Mesothelial cell of epicardium (in vitro differentiated cells): ENCODE measurements at regions not wholly inside any gene's neighbourhood (a gene's known extent, or its start where the extent isn't known, plus 50 kb on each side); places are given as distances from the start of the nearest gene placed in this dataset.

Experiments
- DNase-seq, 2 experiments: peaks; one replicate each; pipeline ENCODE4 v3.0.0; 2021; ENCODE audit warnings: low spot score in 2 of 2; ENCODE audit not compliant: unreplicated experiment in 2 of 2
- H3K27ac Mint-ChIP-seq: 2 replicates; pipeline ENCODE4 v1.8.0; 2021; ENCODE audit warnings: mixed read lengths
- H3K27me3 Mint-ChIP-seq: 2 replicates; pipeline ENCODE4 v1.8.0; 2021; ENCODE audit warnings: low read depth, mixed read lengths
- H3K36me3 Mint-ChIP-seq: 2 replicates; pipeline ENCODE4 v1.8.0; 2021; ENCODE audit warnings: mixed read lengths
- H3K4me1 Mint-ChIP-seq: 2 replicates; pipeline ENCODE4 v1.8.0; 2021; ENCODE audit warnings: mixed read lengths
- H3K4me3 Mint-ChIP-seq: 2 replicates; pipeline ENCODE4 v1.8.0; 2021; ENCODE audit warnings: mild to moderate bottlenecking, moderate library complexity, mixed read lengths
- H3K9me3 Mint-ChIP-seq: 2 replicates; pipeline ENCODE4 v1.8.0; 2021; ENCODE audit warnings: mixed read lengths
- TF ChIP-seq, protein P1 (sequence below): fragments of 200-600 bp; sonication (generic); IDR thresholded peaks from one replicate; pipeline ENCODE4 v1.5.0; 2021; ENCODE audit warnings: antibody characterized with exemption; ENCODE audit not compliant: unreplicated experiment

DNA sequence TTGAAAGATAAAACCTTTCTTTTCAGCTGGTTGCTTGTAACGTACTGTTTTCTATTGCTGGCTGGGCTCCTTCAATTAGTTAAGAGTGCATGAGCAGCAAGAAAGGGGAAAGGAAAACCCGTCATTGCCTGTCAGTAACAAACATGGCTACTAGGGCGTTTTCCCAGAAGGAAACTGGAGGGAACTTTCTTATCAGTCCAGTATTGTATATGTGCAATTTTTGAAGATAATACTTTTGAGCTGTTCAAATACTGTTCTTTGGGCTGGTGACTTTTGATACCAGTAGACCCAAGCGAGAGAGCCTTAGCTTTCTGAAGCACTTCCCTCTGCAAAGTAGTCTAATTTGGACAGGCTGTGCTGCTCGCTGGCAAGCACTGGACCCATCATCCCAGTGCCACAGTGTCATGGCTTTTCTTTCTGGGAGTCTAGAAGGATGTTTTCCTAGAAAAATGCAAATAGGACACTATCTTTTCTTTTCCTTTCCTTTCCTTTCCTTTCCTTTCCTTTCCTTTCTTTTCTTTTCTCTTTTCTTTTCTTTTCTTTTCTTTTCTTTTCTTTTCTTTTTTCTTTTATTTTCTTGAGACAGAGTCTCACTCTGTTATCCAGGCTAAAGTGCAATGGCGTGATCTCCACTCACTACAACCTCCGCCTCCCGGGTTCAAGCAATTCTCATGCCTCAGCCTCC, 149.9 kb upstream of the SMIM23 start:
- peaks cover 6% of the 10 kb centered on the region for H3K4me1 Mint-ChIP-seq
- peaks cover 11% of the 10 kb centered on the region for H3K27me3 Mint-ChIP-seq
- no peak overlapping the region for H3K27ac Mint-ChIP-seq
- H3K4me3 Mint-ChIP-seq, result no peak overlapping the region
- H3K9me3 Mint-ChIP-seq, result no peaks in the 10 kb centered on the region
- DNase-seq, result no peak
- H3K36me3 Mint-ChIP-seq, result no peaks in the 10 kb centered on the region
- TF ChIP-seq, protein P1, sequence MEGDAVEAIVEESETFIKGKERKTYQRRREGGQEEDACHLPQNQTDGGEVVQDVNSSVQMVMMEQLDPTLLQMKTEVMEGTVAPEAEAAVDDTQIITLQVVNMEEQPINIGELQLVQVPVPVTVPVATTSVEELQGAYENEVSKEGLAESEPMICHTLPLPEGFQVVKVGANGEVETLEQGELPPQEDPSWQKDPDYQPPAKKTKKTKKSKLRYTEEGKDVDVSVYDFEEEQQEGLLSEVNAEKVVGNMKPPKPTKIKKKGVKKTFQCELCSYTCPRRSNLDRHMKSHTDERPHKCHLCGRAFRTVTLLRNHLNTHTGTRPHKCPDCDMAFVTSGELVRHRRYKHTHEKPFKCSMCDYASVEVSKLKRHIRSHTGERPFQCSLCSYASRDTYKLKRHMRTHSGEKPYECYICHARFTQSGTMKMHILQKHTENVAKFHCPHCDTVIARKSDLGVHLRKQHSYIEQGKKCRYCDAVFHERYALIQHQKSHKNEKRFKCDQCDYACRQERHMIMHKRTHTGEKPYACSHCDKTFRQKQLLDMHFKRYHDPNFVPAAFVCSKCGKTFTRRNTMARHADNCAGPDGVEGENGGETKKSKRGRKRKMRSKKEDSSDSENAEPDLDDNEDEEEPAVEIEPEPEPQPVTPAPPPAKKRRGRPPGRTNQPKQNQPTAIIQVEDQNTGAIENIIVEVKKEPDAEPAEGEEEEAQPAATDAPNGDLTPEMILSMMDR, result no peak

DNA sequence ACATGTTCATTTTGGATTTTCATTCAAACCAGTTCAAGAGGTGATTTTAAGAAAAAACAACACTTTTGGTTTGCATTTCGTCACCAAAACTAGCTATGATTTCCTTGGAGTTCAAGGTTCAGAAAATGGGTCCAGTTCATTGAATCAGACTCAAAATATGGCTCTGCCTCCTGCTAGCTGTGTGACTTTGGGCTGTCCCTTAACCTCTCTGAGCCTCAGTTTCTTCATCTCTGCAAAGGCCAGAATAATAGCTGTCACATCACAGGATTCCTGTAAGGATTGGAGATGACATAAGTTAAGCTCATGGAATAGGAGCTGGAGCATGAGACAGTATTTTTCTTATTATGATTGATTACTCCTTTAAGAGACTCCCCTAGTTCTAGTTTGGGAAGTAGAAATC, 147.8 kb upstream of the SMIM23 start:
- Mint-ChIP-seq H3K4me1 (peaks cover 10% of the 10 kb centered on the region), H3K4me3 (no peak overlapping the region), H3K27ac (no peak overlapping the region), H3K36me3 (no peaks in the 10 kb centered on the region), H3K27me3 (no peaks in the 10 kb centered on the region), H3K9me3 (no peaks in the 10 kb centered on the region)
- TF ChIP-seq, protein P1, result no peak
- no peak for DNase-seq

DNA sequence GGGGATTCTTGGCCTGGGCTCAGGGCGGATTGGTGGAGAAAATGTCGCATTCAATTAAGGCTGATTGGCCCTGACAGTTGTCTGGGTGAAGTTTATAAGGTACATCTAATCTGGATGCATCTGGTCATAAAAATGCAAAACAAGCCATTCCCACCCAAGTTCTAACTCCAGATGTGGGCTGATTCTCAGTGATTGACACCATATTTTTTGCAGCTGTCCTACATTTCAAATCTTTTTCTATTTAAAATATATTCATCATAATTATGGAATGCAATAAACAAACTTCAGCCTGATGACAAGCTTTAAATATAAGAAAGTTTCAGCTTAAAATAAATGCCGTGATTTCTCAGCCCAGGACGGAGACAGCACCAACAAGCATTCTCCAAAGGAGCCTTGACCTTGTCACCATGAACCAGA, 146.4 kb upstream of the SMIM23 start:
- TF ChIP-seq, protein P1, result no peak
- no peak overlapping the region for H3K27ac Mint-ChIP-seq
- no peaks in the 10 kb centered on the region for H3K36me3 Mint-ChIP-seq
- H3K9me3 Mint-ChIP-seq, result no peaks in the 10 kb centered on the region
- H3K27me3 Mint-ChIP-seq, result no peaks in the 10 kb centered on the region
- DNase-seq, result no peak
- H3K4me1 Mint-ChIP-seq, result peaks cover 18% of the 10 kb centered on the region
- no peak overlapping the region for H3K4me3 Mint-ChIP-seq

DNA sequence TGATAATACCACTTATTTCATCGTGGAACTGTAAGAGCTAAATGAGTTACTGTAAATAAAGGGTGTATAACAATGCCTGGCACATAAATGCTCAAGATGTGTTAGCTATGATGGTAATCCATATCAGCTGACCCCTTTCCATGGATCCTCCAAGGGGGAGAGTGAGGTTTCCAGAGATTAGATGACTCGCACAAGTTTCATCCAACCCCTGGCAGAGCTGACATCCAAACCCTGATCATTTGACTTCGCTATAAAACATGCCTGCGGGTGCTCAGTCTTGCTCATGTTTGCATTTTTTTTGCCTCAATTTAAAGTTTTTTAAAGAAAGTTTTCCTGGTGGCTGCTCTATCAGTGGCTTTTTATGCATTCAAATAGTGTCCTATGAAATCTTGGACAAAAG, 145.7 kb upstream of the SMIM23 start:
- Mint-ChIP-seq H3K4me1 (peaks cover 19% of the 10 kb centered on the region), H3K4me3 (no peak overlapping the region), H3K9me3 (no peaks in the 10 kb centered on the region), H3K36me3 (no peaks in the 10 kb centered on the region), H3K27ac (no peak overlapping the region), H3K27me3 (no peaks in the 10 kb centered on the region)
- TF ChIP-seq, protein P1, result no peak
- no peak for DNase-seq

DNA sequence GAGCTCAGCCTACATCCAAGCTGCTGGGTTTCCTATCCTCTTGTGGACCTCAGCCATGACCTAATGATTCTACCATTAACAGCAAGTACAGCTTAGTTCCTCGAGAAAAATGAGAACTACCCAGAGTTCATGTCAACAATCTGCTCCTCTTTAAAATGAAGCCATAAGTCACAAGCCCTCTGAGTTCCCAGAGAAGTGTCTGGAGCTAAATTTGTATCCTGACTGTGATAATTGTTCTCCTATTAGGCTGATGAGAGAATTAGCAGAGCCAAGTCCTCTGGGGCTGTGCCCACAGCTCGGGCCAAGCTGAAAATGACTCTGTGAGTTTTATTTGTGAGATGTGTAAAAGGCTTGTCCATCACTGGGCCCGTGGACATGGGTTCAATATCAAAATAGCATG, 145.1 kb upstream of the SMIM23 start:
- DNase-seq, result no peak
- H3K27ac Mint-ChIP-seq, result no peak overlapping the region
- TF ChIP-seq, protein P1, result no peak

More for the DNA sequence above, 145.1 kb upstream of the SMIM23 start:
- H3K4me1 Mint-ChIP-seq, result peaks cover 20% of the 10 kb centered on the region
- no peaks in the 10 kb centered on the region for H3K27me3 Mint-ChIP-seq
- H3K36me3 Mint-ChIP-seq, result no peaks in the 10 kb centered on the region
- no peak overlapping the region for H3K4me3 Mint-ChIP-seq
- no peaks in the 10 kb centered on the region for H3K9me3 Mint-ChIP-seq
